B cell (primary cell): ENCODE measurements at regions not wholly inside any gene's neighbourhood (a gene's known extent, or its start where the extent isn't known, plus 50 kb on each side); places are given as distances from the start of the nearest gene placed in this dataset.

ENCODE experiments used
- CTCF ChIP-seq: fragments of 200-600 bp; IDR thresholded peaks from one replicate; pipeline ENCODE4 v1.8.0; 2022; ENCODE audit warnings: antibody characterized with exemption, mild to moderate bottlenecking
- EZH2 ChIP-seq: IDR thresholded peaks from 2 replicates; pipeline ENCODE4 v1.6.1; 2012; ENCODE audit warnings: borderline replicate concordance, low read depth, mild to moderate bottlenecking, moderate library complexity, low read length; ENCODE audit not compliant: insufficient read depth, poor library complexity, severe bottlenecking

DNA sequence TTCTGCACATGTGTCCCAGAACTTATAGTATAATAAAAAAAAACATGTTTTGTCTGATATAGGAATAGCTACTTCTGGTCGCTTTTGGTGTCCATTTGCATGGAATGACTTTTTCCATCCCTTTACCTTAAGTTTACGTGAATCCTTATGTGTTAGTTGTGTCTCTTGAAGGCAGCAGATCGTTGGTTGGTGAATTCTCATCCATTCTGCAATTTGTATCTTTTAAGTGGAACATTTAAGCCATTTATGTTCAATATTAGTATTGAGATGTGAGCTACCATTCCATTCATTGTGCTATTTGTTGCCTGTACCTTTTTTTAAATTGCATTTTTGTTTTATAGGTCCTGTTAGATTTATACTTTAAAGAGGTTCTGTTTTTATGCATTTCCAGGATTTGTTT, 55.1 kb upstream of the PHIP start:
- no peak for TF ChIP-seq CTCF
- TF ChIP-seq EZH2, result no peak
